UCSD-AML1 (cell line): ENCODE measurements at regions not wholly inside any gene's neighbourhood (a gene's known extent, or its start where the extent isn't known, plus 50 kb on each side); places are given as distances from the start of the nearest gene placed in this dataset.
"Not testable (repeated sequence)": the region's sequence is repeated elsewhere in the genome, so short reads cannot be mapped to it uniquely, and the experiment has no call there.

Experiments used
- DNase-seq: peaks from one replicate; lab custom pipeline; 2025; ENCODE audit not compliant: unreplicated experiment; lab: John Stamatoyannopoulos, UW

- no peak for DNase-seq
These were observed 780.2 kb upstream of the CA10 start for GRCh38 chr17:52938623-52939230.

GRCh38 chr17:52930581-52930980 is 772.1 kb upstream of the CA10 start:
- no peak for DNase-seq

- DNase-seq, result no peak
These were observed 771.6 kb upstream of the CA10 start for GRCh38 chr17:52930145-52930544.

- no peak for DNase-seq
These were observed 765.1 kb upstream of the CA10 start for GRCh38 chr17:52923658-52924057.

DNA sequence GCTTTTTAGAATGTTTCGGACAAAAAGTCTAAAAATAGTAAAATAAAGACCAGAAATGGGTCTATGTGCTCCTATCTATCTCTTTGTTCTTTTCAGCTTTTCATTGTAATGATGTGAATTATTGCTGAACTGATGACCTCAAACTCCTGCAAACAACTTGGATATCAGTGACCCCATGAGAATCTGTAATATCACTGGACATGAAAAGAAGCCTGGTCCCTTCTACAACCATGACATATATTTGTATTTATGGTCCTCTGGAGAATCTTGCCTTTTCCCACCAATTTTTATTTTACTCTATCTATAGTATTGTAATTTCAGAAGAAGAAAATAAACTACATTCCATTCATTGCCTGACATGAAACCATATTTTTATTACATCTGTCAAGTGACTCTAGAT is 740.7 kb upstream of the CA10 start:
- no peak for DNase-seq

DNA sequence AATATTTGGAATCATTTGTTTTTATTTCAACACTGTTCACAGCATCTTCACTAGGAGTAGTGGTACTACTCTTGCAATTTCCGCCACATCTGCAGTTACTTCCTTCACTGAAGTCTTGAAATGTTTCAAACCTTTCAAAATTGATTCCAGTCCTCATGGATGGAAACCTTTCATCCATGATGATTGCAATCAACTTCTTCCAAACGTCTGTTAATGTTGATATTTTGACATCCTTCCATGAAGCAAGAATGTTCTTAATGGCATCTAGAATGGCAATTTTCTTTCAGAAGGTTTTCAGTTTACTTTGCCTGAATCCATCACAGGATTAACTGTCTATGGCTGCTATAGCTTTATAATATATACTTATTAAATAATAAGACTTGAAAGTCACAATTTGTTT is 736.8 kb upstream of the CA10 start:
- DNase-seq, result no peak

GRCh38 chr17:52892334-52892733 is 733.8 kb upstream of the CA10 start:
- no peak for DNase-seq

DNA sequence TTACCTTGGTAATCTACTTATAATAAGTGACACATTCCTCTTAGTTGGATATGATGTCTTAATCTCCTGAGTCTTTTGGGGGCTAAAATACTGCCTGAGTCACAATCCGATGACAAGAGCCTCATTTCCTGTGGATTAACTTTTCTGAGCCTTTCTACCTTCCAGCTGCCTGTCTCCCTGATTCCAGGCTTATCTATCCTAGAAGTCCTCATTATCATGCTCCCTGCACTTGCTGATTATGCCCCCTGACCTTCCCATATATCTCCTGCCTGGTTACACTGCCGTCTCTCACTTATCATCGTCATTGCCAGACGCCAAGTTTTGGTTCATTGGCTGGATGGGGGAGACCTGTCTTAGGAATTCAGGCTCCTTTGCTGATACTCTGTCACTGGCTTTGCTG is 727.4 kb upstream of the CA10 start:
- no peak for DNase-seq

DNA sequence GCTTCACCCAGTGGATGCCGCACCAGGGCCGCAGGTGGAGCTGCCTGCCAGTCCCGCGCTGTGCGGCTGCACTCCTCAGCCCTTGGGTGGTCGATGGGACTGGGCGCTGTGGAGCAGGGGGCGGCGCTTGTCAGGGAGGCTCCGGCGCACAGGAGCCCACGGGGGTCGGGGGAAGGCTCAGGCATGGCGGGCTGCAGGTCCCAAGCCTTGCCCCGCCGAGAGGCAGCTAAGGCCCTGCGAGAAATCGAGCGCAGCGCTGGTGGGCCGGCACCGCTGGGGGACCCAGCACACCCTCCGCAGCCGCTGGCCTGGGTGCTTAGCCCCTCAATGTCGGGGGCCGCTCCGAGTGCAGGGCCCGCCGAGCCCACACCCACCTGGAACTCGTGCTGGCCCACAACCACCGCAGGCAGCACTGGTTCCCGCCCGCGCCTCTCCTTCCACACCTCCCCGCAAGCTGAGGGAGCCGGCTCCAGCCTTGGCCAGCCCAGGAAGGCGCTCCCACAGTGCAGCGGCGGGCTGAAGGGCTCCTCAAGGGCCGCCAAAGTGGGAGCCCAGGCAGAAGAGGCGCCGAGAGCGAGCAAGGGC is 725.5 kb upstream of the CA10 start:
- not testable (repeated sequence) for DNase-seq

DNA sequence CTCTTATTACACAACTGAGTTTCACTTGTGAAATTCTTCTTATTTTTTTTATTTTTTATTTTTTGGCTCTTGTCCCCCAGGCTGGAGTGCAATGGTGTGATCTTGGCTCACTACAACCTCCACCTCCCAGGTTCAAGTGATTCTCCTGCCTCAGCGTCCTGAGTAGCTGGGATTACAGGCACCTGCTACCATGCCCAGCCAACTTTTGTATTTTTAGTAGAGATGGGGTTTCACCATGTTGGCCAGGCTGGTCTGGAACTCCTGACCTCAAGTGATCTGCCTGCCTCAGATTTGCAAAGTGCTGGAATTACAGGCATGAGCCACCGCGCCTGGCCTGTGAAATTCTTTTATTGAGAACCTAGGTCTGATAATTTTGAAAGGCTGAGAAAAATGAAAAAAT is 688.3 kb upstream of the CA10 start:
- not testable (repeated sequence) for DNase-seq

GRCh38 chr17:52841971-52842370 is 683.5 kb upstream of the CA10 start:
- DNase-seq, result no peak

GRCh38 chr17:52837492-52837891 is 679.0 kb upstream of the CA10 start:
- DNase-seq, result no peak

GRCh38 chr17:52831536-52831935 is 673.0 kb upstream of the CA10 start:
- DNase-seq, result no peak

DNA sequence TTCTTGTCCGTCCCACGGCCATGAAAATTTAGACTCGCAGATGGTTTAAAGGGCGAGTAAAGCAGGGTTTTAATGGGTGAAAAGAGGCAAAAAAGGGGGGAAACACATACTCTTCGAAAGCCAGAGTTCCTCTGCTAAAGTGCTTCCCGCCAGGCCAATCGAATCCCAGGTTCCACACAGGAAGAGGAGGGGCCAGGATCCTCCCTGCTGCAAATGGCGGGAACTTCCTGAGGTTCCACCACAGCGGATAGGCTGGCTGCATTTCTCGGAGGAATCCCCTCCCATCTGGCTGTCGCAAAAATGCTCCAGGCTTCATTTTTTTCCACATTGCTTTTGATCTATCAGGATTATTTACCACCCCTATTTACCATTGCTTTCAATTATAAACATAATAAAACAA is 670.1 kb upstream of the CA10 start:
- DNase-seq, result no peak

- DNase-seq, result no peak
These were observed 669.0 kb upstream of the CA10 start for GRCh38 chr17:52827526-52827925.

DNA sequence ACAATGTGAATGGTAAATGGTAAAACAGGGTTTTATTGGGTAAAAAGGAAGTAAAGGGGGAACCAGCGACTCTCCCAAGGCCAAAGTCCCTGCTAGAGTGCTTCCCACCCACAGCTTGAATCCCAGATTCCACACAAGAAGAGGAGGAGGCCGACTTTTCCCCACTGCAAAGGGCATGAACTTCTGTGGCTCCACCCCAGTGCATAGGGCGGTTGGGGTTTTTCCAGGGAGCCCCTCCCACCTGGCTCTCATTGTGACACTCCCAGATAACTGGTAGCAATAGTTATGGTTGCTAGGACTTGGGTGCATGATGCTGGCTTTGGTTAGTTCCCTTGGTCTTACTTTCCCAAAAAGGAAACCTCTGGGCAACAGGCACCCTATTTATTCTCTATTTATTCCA is 666.0 kb upstream of the CA10 start:
- DNase-seq, result no peak

DNA sequence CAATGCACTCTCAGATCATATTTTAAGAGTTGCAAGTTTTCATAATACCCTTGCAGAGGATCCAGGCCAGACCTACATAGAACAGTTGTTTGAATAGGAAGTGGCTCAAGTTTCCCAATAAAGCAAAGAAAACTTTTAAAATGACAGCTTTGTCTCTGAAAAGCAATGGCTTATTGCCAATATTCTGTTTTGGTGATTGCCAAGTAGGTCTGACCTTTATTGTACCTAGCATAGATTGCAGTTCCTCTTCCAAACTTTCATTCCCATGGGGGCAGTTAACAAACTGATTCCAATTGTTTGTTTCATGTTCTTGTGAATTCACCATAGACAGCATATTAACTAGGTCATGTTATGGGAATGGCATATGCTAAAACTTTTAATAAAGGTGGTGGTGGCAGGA is 664.6 kb upstream of the CA10 start:
- DNase-seq, result no peak

DNA sequence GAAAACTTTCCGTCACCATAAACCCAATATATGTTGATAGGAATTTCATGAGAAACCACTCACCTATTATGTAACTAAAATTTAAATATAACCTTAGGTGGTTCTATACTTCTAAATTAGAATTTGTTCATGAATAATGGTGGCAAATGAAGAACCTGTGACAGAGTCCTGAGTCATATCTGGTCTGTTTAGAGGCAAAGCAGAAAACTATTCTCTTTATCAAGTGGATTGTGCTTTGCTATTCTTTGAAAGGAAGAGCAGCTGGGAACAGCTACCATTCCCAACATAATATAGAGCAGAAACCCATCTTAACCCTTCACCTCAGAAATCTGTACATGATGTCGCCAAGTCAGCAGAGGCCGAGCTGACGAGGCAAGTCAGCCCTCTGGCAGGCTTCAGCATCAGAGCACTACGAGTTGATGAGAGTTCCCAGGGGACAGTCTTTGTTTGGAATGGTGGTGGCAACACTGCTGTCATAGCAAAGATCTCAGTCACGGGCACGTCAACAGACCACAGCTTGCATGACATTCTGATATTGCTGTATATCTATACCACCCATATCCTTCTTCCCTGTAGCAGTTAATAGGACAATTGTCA is 631.9 kb upstream of the CA10 start:
- DNase-seq, result no peak

GRCh38 chr17:52789829-52790228 is 631.3 kb upstream of the CA10 start:
- no peak for DNase-seq

- DNase-seq, result no peak
These were observed 617.7 kb upstream of the CA10 start for GRCh38 chr17:52776234-52776633.

DNA sequence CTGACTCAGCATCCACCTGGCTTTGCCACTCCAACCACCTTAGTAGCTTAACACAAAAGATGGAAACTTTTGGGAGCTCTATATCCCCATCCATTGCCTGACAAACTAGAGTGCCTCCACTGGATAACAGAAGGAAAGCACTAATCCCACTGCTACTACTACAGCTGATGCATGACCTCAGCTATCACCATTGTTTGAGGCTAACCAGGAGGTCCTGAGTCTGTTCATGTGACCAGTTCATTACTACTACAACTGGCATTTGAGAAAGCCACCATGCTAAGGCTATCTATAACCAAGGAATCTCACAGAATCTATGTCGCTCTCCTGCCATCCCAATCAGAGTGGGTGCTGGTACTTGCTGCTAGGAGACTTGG is 604.3 kb upstream of the CA10 start:
- DNase-seq, result no peak

GRCh38 chr17:52762147-52762793 is 603.8 kb upstream of the CA10 start:
- no peak for DNase-seq
